ENCODE measurements at regions not wholly inside any gene's neighbourhood (a gene's known extent, or its start where the extent isn't known, plus 50 kb on each side); places are given as distances from the start of the nearest gene placed in this dataset.

DNA sequence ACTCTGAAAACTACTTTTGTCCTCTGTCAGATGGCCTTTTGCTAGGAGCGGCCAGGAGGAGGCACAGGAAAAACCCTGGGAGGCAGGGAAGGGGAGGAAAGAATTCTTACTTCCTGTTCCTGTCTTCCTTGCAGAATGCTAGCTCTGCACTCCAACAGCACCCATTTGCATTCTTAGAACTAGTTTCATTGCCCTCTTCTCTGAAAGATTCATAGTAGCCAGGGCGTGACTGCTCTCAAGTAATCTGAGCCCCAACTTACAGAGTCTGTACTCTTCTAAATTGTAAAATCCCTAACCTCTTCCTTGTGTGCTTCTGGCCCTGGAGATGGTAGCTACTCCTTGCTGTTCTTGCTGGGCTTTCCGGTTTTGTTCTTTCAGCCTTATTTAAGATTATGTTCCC, 75.3 kb upstream of the STEAP1 start:
- TF ChIP-seq JUND (IDR thresholded peaks at IDR 0.05; ENCODE audit: low read depth): no peak
- DNase-seq (ENCODE audit: low read depth in 1 of 2, low spot score in 1 of 2): no peak
- in situ Hi-C loops (cut with HindIII; ENCODE audit: low pct_unique_long_range_greater_than_20kb, low sequenced_read_pairs): no loop called here

DNA sequence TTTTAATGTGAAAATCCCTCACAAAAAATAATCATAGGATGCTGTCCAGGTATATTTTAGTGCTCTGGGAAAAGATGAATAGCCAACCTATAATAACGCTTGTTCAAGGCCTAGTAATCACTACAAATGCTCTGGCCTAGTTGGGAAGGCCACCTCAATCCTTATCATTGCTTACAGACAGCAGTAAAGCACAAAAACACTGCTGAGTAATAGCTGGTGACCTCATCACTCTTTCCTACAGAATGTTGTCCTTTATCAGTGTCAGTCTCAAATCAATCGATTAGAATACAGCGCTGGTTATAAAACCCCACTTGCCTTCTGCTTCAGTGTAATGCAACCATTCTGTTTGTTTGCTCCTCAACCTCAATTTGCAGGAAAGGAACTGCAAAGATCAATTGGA, 72.6 kb upstream of the STEAP1 start:
- no peak for DNase-seq (ENCODE audit: low read depth in 1 of 2, low spot score in 1 of 2)
- TF ChIP-seq JUND (IDR thresholded peaks at IDR 0.05; ENCODE audit: low read depth): no peak
- in situ Hi-C loops (cut with HindIII; ENCODE audit: low pct_unique_long_range_greater_than_20kb, low sequenced_read_pairs): no loop called here

DNA sequence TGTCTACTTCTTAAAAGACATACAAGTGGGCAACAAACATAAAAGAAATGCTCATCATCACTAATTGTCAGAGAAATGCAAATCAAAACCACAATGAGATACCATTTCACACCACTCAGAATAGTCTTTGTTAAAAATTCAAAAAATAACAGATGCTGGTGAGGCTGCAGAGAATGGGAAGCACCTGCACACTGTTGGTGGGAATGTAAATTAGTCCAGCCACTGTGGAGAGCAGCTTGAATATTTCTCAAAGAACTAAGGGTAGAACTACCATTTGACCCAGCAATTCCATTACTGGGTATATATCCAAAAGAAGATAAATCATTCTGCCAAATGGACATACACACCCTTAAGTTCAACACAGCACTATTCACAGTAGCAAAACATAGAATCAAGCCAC, 61.8 kb upstream of the STEAP1 start:
- no peak for DNase-seq (ENCODE audit: low read depth in 1 of 2, low spot score in 1 of 2)
- no peak for TF ChIP-seq JUND (IDR thresholded peaks at IDR 0.05; ENCODE audit: low read depth)
- in situ Hi-C loops (cut with HindIII; ENCODE audit: low pct_unique_long_range_greater_than_20kb, low sequenced_read_pairs): no loop called here

- in situ Hi-C loops (cut with HindIII; ENCODE audit: low pct_unique_long_range_greater_than_20kb, low sequenced_read_pairs): no loop called here
- no peak for TF ChIP-seq JUND (IDR thresholded peaks at IDR 0.05; ENCODE audit: low read depth)
- no peak for DNase-seq (ENCODE audit: low read depth in 1 of 2, low spot score in 1 of 2)
Observed at GRCh38 chr7:90094030-90094429, 60.2 kb upstream of the STEAP1 start.

All from T47D (cell line).